DND-41 (cell line): ENCODE measurements at regions not wholly inside any gene's neighbourhood (a gene's known extent, or its start where the extent isn't known, plus 50 kb on each side); places are given as distances from the start of the nearest gene placed in this dataset.

ENCODE experiments used
- ATAC-seq: fragments of 200-7000 bp; cut with Tn5 transposase; 3 replicates; pipeline ENCODE4 v1.9.1; 2021; ENCODE audit warnings: low read depth; ENCODE audit not compliant: insufficient read depth
- DNase-seq: peaks from one replicate; pipeline ENCODE4 v3.0.0-alpha.2; 2020
- H2AFZ ChIP-seq: 2 replicates; pipeline ENCODE4 v1.6.0; 2012; ENCODE audit warnings: low read depth, low read length
- H3K27ac ChIP-seq: 2 replicates; pipeline ENCODE4 v1.5.1; 2012; ENCODE audit warnings: low read length, inconsistent platforms
- H3K27me3 ChIP-seq: fragments of 200-600 bp; sonication (generic); 2 replicates; pipeline ENCODE4 v1.6.0; 2012; ENCODE audit warnings: low read length, mild to moderate bottlenecking, inconsistent platforms; ENCODE audit not compliant: insufficient read depth, poor library complexity
- H3K36me3 ChIP-seq: 2 replicates; pipeline ENCODE4 v1.5.1; 2012; ENCODE audit warnings: low read length, inconsistent platforms; ENCODE audit not compliant: insufficient read depth
- H3K4me1 ChIP-seq: 2 replicates; pipeline ENCODE4 v1.5.1; 2012; ENCODE audit warnings: mild to moderate bottlenecking, low read length; ENCODE audit not compliant: insufficient read depth
- H3K4me2 ChIP-seq: 2 replicates; pipeline ENCODE4 v1.6.0; 2012; ENCODE audit warnings: mild to moderate bottlenecking, moderate library complexity, low read length, inconsistent platforms; ENCODE audit not compliant: insufficient read depth
- H3K4me3 ChIP-seq, 2 experiments: fragments of 200-600 bp in 1 of 2; shearing (Covaris generic) in 1 of 2; 2 replicates each; pipeline ENCODE4 v1.5.1; 2012 to 2016; ENCODE audit warnings: inconsistent platforms in 2 of 2, low read length in 2 of 2, mild to moderate bottlenecking in 2 of 2, low read depth in 1 of 2, moderate library complexity in 1 of 2
- H3K79me2 ChIP-seq: 2 replicates; pipeline ENCODE4 v1.6.0; 2012; ENCODE audit warnings: low read length, inconsistent platforms; ENCODE audit not compliant: insufficient read depth
- H3K9ac ChIP-seq: 2 replicates; pipeline ENCODE4 v1.6.0; 2012; ENCODE audit warnings: low read depth, mild to moderate bottlenecking, inconsistent platforms, low read length, moderate library complexity
- H3K9me3 ChIP-seq: 2 replicates; pipeline ENCODE4 v1.5.1; 2012; ENCODE audit warnings: low read length, moderate library complexity, mild to moderate bottlenecking, inconsistent platforms; ENCODE audit not compliant: insufficient read depth, severe bottlenecking
- H4K20me1 ChIP-seq: 2 replicates; pipeline ENCODE4 v1.6.0; 2012; ENCODE audit warnings: low read length; ENCODE audit not compliant: insufficient read depth
- CTCF ChIP-seq: IDR thresholded peaks from 2 replicates; pipeline ENCODE4 v1.5.1; 2012; ENCODE audit warnings: borderline replicate concordance, low read length, moderate library complexity, mild to moderate bottlenecking; ENCODE audit not compliant: poor library complexity, severe bottlenecking; ENCODE audit errors: extremely low read depth
- EZH2 ChIP-seq: IDR thresholded peaks from 3 replicates; pipeline ENCODE4 v1.6.1; 2012; ENCODE audit warnings: borderline replicate concordance, low read depth, mild to moderate bottlenecking, moderate library complexity, low read length, inconsistent platforms; ENCODE audit not compliant: severe bottlenecking

- no peak overlapping the region for H3K4me3 ChIP-seq
- no peaks in the 10 kb centered on the region for H3K79me2 ChIP-seq
- no peak for TF ChIP-seq EZH2
- no peak for TF ChIP-seq CTCF
- no peaks in the 10 kb centered on the region for H3K4me1 ChIP-seq
- H3K9ac ChIP-seq, result no peak overlapping the region
- no peaks in the 10 kb centered on the region for H3K36me3 ChIP-seq
- H3K9me3 ChIP-seq, result no peaks in the 10 kb centered on the region
- H3K27me3 ChIP-seq, result no peaks in the 10 kb centered on the region
- H2AFZ ChIP-seq, result no peak overlapping the region
- H4K20me1 ChIP-seq, result no peaks in the 10 kb centered on the region
- no peak overlapping the region for H3K4me2 ChIP-seq
- ATAC-seq, result no peak
- no peak for DNase-seq
- H3K27ac ChIP-seq, result no peak overlapping the region
These were observed 554.1 kb upstream of the MIR17HG start for GRCh38 chr13:90793261-90793820.

- Histone ChIP-seq H3K9ac (no peak overlapping the region), H3K9me3 (no peaks in the 10 kb centered on the region), H3K79me2 (no peaks in the 10 kb centered on the region), H3K4me2 (no peak overlapping the region), H3K4me1 (no peaks in the 10 kb centered on the region), H2AFZ (no peak overlapping the region), H3K27ac (no peak overlapping the region), H3K36me3 (no peaks in the 10 kb centered on the region), H4K20me1 (no peaks in the 10 kb centered on the region), H3K27me3 (no peaks in the 10 kb centered on the region), H3K4me3 (no peak overlapping the region)
- ATAC-seq, result no peak
- no peak for DNase-seq
- TF ChIP-seq CTCF (no peak), EZH2 (no peak)
These were observed 551.0 kb upstream of the MIR17HG start for GRCh38 chr13:90796474-90796873.

- H3K79me2 ChIP-seq, result no peaks in the 10 kb centered on the region
- H3K9ac ChIP-seq, result no peak overlapping the region
- no peak overlapping the region for H2AFZ ChIP-seq
- H3K36me3 ChIP-seq, result no peaks in the 10 kb centered on the region
- no peak overlapping the region for H3K27ac ChIP-seq
- H3K4me1 ChIP-seq, result no peaks in the 10 kb centered on the region
- no peak overlapping the region for H3K4me2 ChIP-seq
- no peaks in the 10 kb centered on the region for H3K9me3 ChIP-seq
- TF ChIP-seq CTCF (no peak), EZH2 (no peak)
- H3K4me3 ChIP-seq, result no peak overlapping the region
- no peaks in the 10 kb centered on the region for H4K20me1 ChIP-seq
- no peaks in the 10 kb centered on the region for H3K27me3 ChIP-seq
- ATAC-seq (no peak), DNase-seq (no peak)
These were observed 550.2 kb upstream of the MIR17HG start for GRCh38 chr13:90797335-90797734.

- no peaks in the 10 kb centered on the region for H3K27me3 ChIP-seq
- H3K4me2 ChIP-seq, result no peak overlapping the region
These were observed 549.1 kb upstream of the MIR17HG start for GRCh38 chr13:90798381-90798780.

More at GRCh38 chr13:90798381-90798780, 549.1 kb upstream of the MIR17HG start:
- no peak overlapping the region for H3K27ac ChIP-seq
- H3K36me3 ChIP-seq, result no peaks in the 10 kb centered on the region
- no peak overlapping the region for H2AFZ ChIP-seq
- no peaks in the 10 kb centered on the region for H4K20me1 ChIP-seq
- TF ChIP-seq EZH2 (no peak), CTCF (no peak)
- no peak overlapping the region for H3K4me3 ChIP-seq
- DNase-seq (no peak), ATAC-seq (no peak)
- no peaks in the 10 kb centered on the region for H3K9me3 ChIP-seq
- no peak overlapping the region for H3K9ac ChIP-seq
- H3K4me1 ChIP-seq, result no peaks in the 10 kb centered on the region
- H3K79me2 ChIP-seq, result no peaks in the 10 kb centered on the region
